DMS153 treated with DMSO at 0.1 percent for 48 hours (cell line): ENCODE measurements at regions not wholly inside any gene's neighbourhood (a gene's known extent, or its start where the extent isn't known, plus 50 kb on each side); places are given as distances from the start of the nearest gene placed in this dataset.
A peak's percentile ranks its signal among the peaks of the same experiment; 100 is the strongest.

ENCODE experiments used
- DNase-seq: peaks from one replicate; lab custom pipeline; 2025; ENCODE audit not compliant: unreplicated experiment; lab: John Stamatoyannopoulos, UW

GRCh38 chr12:93130366-93131054 is 201.4 kb upstream of the EEA1 start:
- DNase-seq = no peak

- no peak for DNase-seq
Observed at GRCh38 chr12:93133361-93133760, 204.3 kb upstream of the EEA1 start.

GRCh38 chr12:93134175-93134890 is 205.2 kb upstream of the EEA1 start:
- DNase-seq = no peak

- DNase-seq = no peak
Observed at GRCh38 chr12:93134893-93135285, 205.8 kb upstream of the EEA1 start.

- peak; percentile 97 for DNase-seq
Observed at GRCh38 chr12:93135286-93136239, 206.5 kb upstream of the EEA1 start.

GRCh38 chr12:93136253-93137055 is 207.4 kb upstream of the EEA1 start:
- DNase-seq = no peak

GRCh38 chr12:93137656-93138612 is 208.8 kb upstream of the EEA1 start:
- DNase-seq = no peak

GRCh38 chr12:93139028-93139665 is 210.1 kb upstream of the EEA1 start:
- no peak for DNase-seq

GRCh38 chr12:93140325-93140724 is 211.2 kb upstream of the EEA1 start:
- DNase-seq = no peak

GRCh38 chr12:93140801-93141200 is 211.7 kb upstream of the EEA1 start:
- DNase-seq = no peak

GRCh38 chr12:93142881-93143280 is 213.8 kb upstream of the EEA1 start:
- no peak for DNase-seq

- no peak for DNase-seq
Observed at GRCh38 chr12:93144109-93144508, 215.0 kb upstream of the EEA1 start.

GRCh38 chr12:93145086-93145485 is 216.0 kb upstream of the EEA1 start:
- DNase-seq = no peak

- no peak for DNase-seq
Observed at GRCh38 chr12:93146263-93146939, 217.3 kb upstream of the EEA1 start.

- no peak for DNase-seq
Observed at GRCh38 chr12:93146970-93147369, 217.9 kb upstream of the EEA1 start.

GRCh38 chr12:93148412-93148811 is 219.3 kb upstream of the EEA1 start:
- DNase-seq = no peak

- no peak for DNase-seq
Observed at GRCh38 chr12:93149229-93149628, 220.1 kb upstream of the EEA1 start.

- DNase-seq = no peak
Observed at GRCh38 chr12:93151079-93151762, 222.1 kb upstream of the EEA1 start.
